ENCODE measurements at regions not wholly inside any gene's neighbourhood (a gene's known extent, or its start where the extent isn't known, plus 50 kb on each side); places are given as distances from the start of the nearest gene placed in this dataset.
A peak's percentile ranks its signal among the peaks of the same experiment; 100 is the strongest.

DNA sequence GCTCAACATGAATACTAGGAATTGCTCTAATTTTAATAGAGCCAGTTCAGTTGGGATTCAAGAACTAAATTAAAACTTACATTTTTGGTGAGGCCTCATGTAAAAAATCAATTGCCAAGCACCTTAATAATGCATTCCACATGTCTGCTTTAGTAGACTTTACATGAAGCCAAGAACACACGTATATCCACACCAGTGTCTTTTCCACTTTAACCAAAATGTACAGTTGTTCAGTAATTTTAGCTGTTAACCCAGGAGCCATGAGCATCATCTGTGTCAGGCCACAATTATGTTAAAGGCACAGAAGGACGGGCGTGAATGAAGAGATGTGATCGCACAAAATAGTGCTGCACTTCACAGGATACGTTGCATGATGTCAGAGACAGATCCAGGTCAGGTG, 136.7 kb downstream of the TLR5 start:
- Histone ChIP-seq H3K27me3 (no peaks in the 10 kb centered on the region), H3F3A (ENCODE audit: low read depth) (peaks cover 23% of the 10 kb centered on the region), H3K9ac (no peak overlapping the region), H3K4me2 (no peak overlapping the region), H3K9me3 (ENCODE audit: low read depth) (no peaks in the 10 kb centered on the region), H3K79me2 (ENCODE audit: low read depth) (no peaks in the 10 kb centered on the region), H2AFZ (replicated peaks) (no peak overlapping the region), H3K4me3 (no peak overlapping the region), H3K4me1 (peaks cover 45% of the 10 kb centered on the region), H3K27ac (no peak overlapping the region), H3K36me3 (no peaks in the 10 kb centered on the region), H4K20me1 (ENCODE audit: low read depth) (no peaks in the 10 kb centered on the region)
- no peak overlapping the region for H3K27ac Mint-ChIP-seq
- H3K4me3 Mint-ChIP-seq, result no peak overlapping the region
- no peak for TF ChIP-seq EZH2 (IDR thresholded peaks at IDR 0.05)
- TF ChIP-seq, protein P1, sequence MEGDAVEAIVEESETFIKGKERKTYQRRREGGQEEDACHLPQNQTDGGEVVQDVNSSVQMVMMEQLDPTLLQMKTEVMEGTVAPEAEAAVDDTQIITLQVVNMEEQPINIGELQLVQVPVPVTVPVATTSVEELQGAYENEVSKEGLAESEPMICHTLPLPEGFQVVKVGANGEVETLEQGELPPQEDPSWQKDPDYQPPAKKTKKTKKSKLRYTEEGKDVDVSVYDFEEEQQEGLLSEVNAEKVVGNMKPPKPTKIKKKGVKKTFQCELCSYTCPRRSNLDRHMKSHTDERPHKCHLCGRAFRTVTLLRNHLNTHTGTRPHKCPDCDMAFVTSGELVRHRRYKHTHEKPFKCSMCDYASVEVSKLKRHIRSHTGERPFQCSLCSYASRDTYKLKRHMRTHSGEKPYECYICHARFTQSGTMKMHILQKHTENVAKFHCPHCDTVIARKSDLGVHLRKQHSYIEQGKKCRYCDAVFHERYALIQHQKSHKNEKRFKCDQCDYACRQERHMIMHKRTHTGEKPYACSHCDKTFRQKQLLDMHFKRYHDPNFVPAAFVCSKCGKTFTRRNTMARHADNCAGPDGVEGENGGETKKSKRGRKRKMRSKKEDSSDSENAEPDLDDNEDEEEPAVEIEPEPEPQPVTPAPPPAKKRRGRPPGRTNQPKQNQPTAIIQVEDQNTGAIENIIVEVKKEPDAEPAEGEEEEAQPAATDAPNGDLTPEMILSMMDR (IDR thresholded peaks at IDR 0.05), result no peak
- TF ChIP-seq EZH2phosphoT487 (IDR thresholded peaks at IDR 0.05), result no peak
- peaks cover 56% of the 10 kb centered on the region for H3K4me1 Mint-ChIP-seq
- DNase-seq (ENCODE audit: low spot score), result no peak
- peaks cover 3% of the 10 kb centered on the region for H3K27me3 Mint-ChIP-seq (ENCODE audit: insufficient read depth, low read depth)
- peaks cover 38% of the 10 kb centered on the region for H3K36me3 Mint-ChIP-seq
- peaks cover 2% of the 10 kb centered on the region for H3K9me3 Mint-ChIP-seq

DNA sequence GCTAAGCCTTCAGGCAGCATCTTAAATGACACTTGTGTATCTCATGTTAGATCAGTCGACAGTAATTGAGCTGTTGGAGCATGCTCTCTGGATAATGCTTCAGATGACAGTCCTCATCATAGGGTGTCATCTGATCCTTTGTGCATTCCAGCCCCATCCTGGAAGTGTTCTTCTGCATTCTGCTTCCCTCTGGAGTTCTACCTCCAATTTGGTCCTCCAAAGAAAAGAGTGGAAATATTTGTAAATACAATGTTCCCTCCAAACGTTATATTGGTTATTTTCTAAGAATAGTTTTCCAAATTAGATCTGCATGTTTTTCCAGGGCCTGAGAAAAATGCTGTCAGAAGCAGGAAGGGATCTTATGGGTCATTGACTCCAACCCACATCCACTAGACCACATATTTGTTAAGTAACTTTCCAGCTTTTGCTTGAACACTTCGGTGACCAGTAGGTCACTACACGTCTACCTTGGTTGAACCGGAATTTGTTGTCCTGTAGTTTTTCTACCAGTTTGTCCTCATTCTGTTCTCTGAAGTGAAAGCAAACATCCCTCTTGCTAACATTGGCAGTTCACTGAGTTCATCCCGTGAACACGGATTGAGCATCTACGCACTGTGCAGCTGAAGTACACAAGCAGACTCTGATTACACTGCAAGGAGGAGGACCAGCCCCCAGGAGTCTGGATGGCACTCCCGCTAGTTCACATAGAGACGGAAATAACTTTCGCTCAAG, 136.0 kb downstream of the TLR5 start:
- H3K4me3 ChIP-seq, result no peak overlapping the region
- H3K36me3 Mint-ChIP-seq, result peaks cover 35% of the 10 kb centered on the region
- DNase-seq (ENCODE audit: low spot score), result no peak
- H3K4me2 ChIP-seq, result peak overlapping the region; percentile 3
- H3K4me3 Mint-ChIP-seq, result no peak overlapping the region
- no peak overlapping the region for H3K9ac ChIP-seq
- peaks cover 3% of the 10 kb centered on the region for H3K27me3 Mint-ChIP-seq (ENCODE audit: insufficient read depth, low read depth)
- H3K9me3 ChIP-seq (ENCODE audit: low read depth), result no peaks in the 10 kb centered on the region
- H3K79me2 ChIP-seq (ENCODE audit: low read depth), result no peaks in the 10 kb centered on the region
- H3K9me3 Mint-ChIP-seq, result peaks cover 2% of the 10 kb centered on the region
- no peak overlapping the region for H2AFZ ChIP-seq (replicated peaks)
- no peak overlapping the region for H3K27ac ChIP-seq
- TF ChIP-seq EZH2 (IDR thresholded peaks at IDR 0.05) (no peak), EZH2phosphoT487 (IDR thresholded peaks at IDR 0.05) (no peak)
- TF ChIP-seq, protein P1 (IDR thresholded peaks at IDR 0.05), result no peak
- H4K20me1 ChIP-seq (ENCODE audit: low read depth), result no peaks in the 10 kb centered on the region
- no peaks in the 10 kb centered on the region for H3K36me3 ChIP-seq
- peak overlapping the region; percentile 86 for H3K27ac Mint-ChIP-seq
- peaks cover 62% of the 10 kb centered on the region for H3K4me1 Mint-ChIP-seq
- H3K4me1 ChIP-seq, result peaks cover 53% of the 10 kb centered on the region
- peaks cover 30% of the 10 kb centered on the region for H3F3A ChIP-seq (ENCODE audit: low read depth)
- no peaks in the 10 kb centered on the region for H3K27me3 ChIP-seq

DNA sequence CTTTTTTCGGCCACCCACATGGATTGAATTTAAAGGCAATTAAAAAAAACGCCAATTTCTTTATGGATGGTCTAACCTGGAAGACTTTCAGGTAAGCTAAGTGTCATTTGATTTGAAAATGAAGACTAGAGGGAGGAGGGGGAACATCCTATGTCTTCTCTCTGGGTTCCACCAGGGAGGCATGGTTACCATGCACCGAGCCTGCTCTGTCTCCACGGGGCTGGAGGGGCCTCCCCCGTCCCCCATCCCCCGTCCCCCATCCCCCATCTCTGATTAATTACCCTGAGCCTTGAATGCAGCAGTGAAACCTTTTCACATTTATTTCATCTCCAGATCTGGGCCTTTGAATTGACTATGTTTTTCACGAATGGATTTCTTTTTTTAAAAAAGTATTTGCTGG, 135.1 kb downstream of the TLR5 start:
- Histone ChIP-seq H3K4me3 (no peak overlapping the region), H2AFZ (replicated peaks) (no peak overlapping the region), H3K9ac (no peak overlapping the region), H3K27me3 (no peaks in the 10 kb centered on the region), H3K27ac (no peak overlapping the region), H3K79me2 (ENCODE audit: low read depth) (no peaks in the 10 kb centered on the region), H4K20me1 (ENCODE audit: low read depth) (no peaks in the 10 kb centered on the region), H3K9me3 (ENCODE audit: low read depth) (no peaks in the 10 kb centered on the region), H3K4me1 (peaks cover 61% of the 10 kb centered on the region), H3K36me3 (no peaks in the 10 kb centered on the region), H3K4me2 (peak overlapping the region; percentile 3), H3F3A (ENCODE audit: low read depth) (peaks cover 36% of the 10 kb centered on the region)
- Mint-ChIP-seq H3K4me1 (peaks cover 69% of the 10 kb centered on the region), H3K4me3 (no peak overlapping the region), H3K27me3 (ENCODE audit: insufficient read depth, low read depth) (peaks cover 3% of the 10 kb centered on the region), H3K9me3 (peaks cover 2% of the 10 kb centered on the region), H3K27ac (no peak overlapping the region), H3K36me3 (peaks cover 27% of the 10 kb centered on the region)
- DNase-seq (ENCODE audit: low spot score), result no peak
- TF ChIP-seq, protein P1 (IDR thresholded peaks at IDR 0.05), result no peak
- TF ChIP-seq EZH2 (IDR thresholded peaks at IDR 0.05) (no peak), EZH2phosphoT487 (IDR thresholded peaks at IDR 0.05) (no peak)

Measured in neural progenitor cell (in vitro differentiated cells).